SIG-M5 (cell line): ENCODE measurements at regions not wholly inside any gene's neighbourhood (a gene's known extent, or its start where the extent isn't known, plus 50 kb on each side); places are given as distances from the start of the nearest gene placed in this dataset.
"Not testable (repeated sequence)": the region's sequence is repeated elsewhere in the genome, so short reads cannot be mapped to it uniquely, and the experiment has no call there.

Source experiments
- DNase-seq: peaks from one replicate; lab custom pipeline; 2025; lab: John Stamatoyannopoulos, UW

DNA sequence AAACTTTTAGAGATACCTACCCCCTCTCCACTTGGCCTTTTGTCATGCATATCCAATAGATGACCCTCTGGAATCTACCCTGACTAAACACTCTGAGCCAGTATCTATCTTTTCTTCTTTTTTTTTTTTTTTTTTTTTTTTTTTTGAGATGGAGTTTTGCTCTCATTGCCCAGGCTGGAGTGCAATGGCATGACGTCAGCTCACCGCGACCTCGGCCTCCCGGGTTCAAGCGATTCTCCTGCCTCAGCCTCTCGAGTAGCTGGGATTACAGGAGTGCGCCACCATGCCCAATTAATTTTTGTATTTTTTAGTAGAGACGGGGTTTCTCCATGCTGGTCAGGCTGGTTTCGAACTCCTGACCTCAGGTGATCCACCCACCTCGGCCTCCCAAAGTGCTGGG is 50.8 kb upstream of the GRIN2B start:
- not testable (repeated sequence) for DNase-seq

DNA sequence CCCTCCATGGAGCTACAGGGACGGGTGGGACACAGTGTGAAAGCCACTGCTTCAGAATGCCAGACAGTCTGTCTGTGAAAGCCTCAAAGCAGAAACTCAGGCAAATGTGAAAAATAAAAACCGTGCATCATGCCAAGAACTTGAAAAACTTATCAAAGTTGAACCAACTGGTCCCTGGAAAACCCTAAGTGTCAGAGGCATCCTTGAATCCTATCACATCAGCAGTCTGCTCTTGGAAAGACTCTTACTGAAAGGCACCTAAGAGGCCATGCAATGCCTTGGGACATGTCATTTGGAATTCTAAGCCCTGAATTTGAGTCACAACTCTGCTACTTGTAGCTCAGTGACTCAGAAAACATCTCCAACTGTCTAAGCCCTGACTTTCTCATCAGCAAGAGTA is 62.4 kb upstream of the GRIN2B start:
- no peak for DNase-seq

DNA sequence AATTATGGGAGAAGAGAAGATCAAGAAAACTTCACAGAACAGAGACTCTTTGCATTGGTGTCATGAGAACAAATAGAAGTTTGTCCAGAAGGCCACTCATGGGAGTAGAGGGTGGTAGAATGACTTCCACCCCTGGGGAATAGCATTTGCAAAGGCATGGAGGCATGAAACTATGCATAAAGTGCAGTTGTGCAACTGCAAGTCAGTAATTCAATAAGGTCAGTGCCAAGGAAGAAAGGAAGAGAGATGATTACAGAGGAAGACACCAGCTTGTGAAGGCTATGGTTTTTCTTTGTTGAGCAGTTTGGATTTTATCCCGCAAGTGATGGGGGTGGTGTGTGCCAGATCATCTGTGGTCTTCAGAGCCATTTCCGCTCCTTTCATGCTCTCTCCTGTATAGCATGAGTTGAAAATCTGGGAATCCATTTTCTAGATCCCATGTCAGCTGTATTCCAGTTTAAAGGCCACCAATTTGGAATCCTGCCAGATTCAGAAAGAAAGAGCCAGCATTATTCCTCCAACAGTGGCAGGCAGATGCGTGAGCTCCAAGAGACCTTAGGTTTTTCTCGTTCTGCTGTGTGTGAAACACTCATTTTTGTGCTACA is 67.6 kb upstream of the GRIN2B start:
- DNase-seq = no peak

DNA sequence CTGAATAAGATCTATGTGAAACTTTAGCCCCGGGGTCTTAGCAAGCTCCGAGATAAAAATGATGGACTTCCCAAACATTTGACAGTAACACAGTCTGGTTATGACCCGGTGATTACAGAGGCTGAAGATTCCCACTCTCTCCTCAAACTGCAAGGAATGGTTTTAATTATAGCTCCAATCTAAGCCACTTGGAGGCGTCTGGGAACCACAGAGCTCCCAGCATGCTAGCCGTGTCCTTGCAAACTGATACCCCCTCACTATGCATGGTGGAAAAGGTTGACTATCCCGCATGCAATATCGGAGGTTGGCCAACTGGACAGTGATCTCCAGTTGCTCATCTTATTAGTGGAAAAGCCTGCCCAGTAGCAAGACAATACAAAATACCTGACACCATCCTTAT is 76.5 kb upstream of the GRIN2B start:
- no peak for DNase-seq

GRCh38 chr12:14058717-14059116 is 77.3 kb upstream of the GRIN2B start:
- DNase-seq = no peak

DNA sequence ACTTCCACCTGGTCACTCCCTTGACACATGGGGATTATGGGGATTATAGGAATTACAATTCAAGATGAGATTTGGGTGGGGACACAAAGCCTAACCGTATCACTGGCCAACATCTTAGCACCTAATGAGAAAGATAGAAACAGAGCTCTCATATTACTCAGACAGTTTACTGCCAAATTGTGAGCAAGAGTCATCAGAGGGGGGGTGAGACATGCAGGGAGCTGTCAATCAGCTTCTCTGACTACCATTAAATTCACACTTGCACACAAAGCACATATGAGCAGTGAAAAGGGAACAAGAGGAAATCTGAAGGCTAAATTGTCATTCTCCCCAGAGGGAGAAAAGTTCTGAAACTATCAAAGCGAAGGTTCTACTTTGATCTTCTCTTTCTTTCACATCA is 78.1 kb upstream of the GRIN2B start:
- DNase-seq = no peak

DNA sequence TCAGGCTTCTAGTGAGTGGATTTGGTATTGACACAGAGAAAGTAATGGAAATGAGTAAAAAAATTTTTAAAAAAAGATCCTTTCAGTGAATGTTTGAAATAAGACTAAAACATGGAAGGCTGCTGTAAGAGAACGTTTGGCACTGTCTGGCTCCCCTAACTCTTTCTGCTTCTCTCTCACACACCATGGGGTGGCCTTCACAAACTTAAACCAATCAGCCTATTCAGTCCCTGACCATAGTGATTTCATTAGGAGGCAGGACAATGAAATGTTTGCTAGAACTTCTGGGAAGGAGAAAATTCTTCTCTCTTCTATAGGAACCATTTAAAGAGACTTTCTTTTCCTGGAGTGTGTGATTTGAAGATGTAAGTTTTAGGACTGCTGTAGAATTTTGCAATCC is 84.2 kb upstream of the GRIN2B start:
- DNase-seq = no peak

GRCh38 chr12:14066021-14066420 is 84.6 kb upstream of the GRIN2B start:
- DNase-seq = no peak

DNA sequence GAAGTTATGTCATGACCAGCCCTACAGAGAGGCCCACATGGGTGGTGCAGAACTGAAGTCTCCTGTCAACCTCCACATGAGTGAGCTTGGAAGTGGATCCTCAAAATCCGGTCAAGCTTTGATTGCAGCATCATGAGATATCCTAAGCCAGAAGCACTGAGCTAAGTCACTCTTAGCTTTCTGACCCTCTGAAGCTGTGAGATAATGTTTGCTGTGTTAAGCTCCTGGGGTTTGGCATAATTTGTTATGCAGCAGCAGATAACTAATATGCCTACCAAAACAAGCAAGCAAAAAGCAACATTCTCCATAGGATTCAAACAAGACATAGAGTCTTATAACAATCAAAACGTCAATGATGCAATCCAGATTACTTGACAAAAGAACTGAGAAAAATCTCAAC is 87.6 kb upstream of the GRIN2B start:
- no peak for DNase-seq

GRCh38 chr12:14071833-14072232 is 90.4 kb upstream of the GRIN2B start:
- no peak for DNase-seq

DNA sequence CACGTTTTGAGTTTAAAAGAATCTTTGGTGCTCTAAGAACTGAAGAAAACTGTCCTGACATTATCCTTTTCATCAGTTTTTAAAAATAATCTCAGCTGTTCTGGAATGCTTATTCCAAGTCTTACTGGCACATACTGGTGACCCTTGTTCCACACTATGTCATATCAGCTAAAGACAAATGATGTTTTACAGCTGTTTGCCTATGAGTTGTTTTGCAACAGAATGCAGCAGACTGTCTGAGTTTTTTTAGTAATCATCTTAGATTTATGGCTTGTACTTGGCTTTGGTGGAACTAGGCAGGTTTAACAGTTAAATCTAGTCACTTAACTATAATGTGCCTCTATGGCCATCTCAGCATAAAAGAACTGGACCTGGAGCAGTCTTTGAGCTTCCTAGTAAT is 91.6 kb upstream of the GRIN2B start:
- DNase-seq = no peak

DNA sequence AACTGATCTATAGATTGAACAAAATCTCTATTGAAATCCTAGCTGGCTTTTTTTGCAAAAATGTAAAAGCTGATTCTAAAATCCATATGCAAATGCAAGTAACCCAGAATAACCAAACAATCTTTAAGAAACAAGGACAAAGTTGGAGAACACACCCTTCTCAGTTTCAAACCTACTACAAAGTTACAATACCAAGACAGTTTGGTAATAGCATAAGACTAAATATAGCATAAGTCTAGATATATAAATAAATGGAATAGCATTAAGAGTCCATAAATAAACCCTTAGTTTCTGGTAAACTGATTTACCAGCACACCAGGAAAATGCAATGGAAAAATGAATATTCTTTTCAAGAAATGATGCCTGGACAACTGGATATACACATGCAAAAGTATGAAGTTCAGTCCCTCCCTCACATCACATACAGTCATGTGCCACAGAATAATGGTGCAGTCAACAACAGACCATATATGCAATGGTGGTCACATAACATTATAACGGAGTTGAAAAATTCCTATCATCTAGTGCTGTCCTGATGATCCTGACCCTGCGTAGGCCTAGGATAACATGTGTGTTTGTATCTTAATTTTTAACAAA is 94.5 kb upstream of the GRIN2B start:
- no peak for DNase-seq

GRCh38 chr12:14076538-14076937 is 95.1 kb upstream of the GRIN2B start:
- DNase-seq = no peak

DNA sequence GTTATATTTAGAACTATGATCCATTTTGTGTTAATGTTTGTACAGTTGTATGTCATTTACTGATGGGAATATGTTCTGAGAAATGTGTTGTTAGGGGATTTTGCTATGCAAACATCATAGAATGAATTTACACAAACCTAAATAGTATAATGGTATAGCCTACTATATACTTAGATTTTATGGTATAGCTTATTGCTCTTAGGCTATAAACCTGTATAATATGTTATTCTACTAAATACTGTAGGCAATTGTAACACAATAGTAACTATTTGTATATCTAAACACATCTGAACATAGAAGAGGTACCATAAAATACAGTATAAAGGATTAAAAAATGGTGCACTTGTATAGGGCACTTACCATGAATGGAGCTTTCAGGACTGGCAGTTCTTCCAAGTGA is 105.4 kb upstream of the GRIN2B start:
- no peak for DNase-seq

DNA sequence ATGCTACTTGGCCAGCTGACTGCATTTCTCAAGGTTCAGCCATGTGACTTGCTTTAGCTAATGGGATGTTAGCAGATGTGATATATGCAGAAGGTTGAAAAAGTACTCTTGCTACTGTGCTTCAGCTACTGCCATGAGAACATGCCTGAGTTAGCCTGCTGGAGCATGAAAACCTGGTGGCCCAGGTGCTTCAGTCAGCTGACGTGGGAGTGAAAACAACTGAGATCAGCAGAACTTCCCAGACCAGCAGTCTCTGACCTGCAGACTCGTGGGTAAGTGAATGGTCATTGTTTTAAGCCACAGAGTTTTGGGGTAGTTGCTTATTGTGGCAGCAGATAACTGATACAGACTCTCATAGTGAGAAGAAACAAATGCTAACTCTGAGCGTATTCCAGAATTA is 118.6 kb upstream of the GRIN2B start:
- no peak for DNase-seq

DNA sequence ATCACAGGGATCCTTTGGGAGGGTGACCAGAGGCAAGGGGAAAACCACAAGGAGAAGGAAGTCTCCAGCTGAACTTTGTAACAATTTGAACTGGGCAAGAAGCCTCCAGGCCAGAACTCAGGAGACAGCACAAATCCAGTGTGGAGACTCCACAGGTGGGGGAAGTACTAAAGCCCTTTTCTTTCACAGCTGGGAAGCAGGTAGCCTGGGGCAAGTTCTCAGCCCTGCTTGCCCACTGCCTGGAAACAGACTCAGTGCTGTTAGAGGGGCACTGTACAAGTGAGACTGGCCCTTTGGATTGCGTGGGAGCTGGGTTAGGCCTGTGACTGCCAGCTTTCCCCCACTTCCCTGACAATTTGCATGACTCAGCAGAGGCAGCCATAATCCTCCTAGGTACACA is 120.2 kb upstream of the GRIN2B start:
- DNase-seq = not testable (repeated sequence)

- DNase-seq = no peak
Measured at GRCh38 chr12:14111230-14111865, 129.9 kb upstream of the GRIN2B start.

DNA sequence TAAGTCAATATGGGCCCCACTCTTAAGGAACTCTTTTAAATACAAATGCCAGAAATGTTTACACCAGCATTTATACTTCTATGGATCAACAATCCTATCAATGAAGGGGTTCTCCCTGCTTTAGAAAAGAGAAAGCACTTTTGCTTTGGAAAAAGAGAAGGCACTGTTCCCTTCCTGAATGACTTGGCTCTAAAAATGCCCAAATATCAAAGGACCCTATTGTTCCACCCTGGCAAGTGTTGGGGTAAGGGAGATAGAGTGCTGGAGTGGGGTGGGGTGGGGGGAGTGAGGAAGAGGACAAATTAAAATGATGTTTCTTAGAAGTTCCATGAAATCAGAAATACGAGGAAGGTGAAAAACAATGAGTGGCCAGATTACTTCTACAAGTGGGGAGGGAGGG is 131.6 kb upstream of the GRIN2B start:
- DNase-seq = no peak

DNA sequence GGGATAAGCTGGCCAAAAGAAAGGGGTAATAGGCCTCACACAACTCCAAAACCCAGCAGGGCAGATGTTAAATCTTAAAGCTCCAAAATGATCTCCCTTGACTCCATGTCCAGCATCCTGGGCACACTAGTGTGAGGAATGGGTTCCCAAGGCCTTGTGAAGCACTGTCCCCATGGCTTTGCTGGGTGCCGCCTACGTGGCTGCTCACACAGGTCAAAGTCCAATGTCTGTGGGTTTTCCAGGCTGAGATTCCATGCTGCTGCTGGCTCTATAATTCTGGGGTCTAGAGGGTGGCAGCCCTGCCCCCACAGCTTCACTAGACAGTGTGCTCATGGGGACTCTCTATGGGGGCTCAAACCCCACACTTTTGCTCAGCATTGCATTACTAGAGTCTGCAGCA is 145.3 kb upstream of the GRIN2B start:
- DNase-seq = no peak

DNA sequence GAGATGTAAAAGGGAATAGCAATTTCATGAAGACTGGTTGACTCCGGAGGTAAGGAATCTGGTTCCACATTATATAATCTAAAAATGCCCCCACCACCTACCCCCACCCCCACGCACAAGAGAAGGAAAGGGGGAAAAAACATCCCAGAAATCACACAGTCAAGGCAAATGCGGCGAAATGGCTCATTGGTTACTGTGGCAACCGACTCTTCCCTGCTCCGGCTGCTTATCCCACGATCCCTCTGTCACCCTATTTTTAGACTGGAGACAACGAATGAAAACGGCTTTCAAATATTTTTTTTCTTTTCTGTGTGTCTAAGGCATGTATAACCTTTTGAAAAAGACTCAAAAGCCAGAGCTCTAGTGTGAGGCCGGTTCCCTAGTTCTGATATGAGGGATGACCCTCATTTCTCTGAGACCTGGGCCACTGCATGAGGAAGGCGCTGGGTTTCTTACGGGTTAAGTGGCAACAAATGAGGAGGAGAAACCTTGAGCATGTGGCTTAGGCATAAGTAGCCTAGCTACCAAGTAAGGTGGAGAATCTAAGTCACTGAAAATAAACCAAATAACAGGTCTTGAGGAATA is 148.3 kb upstream of the GRIN2B start:
- no peak for DNase-seq

DNA sequence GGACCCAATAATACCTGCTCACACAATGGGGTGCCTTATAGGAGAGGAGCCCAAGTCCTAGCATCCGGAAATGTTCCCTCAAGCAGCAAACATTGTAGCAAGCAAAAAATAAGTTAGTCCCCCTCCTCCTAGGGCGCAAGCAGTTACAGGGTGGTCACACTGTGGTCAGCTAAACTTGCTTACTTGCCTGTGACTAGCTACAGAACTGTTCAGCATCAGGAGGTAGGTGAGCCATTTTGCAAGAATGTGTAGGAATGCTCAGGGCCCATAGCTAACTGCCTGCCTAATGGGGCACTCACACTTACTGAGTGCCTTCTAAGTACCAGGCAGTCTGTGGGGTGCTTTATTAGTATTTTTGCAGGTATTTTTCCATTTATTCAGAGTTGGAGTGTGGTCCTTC is 154.6 kb upstream of the GRIN2B start:
- no peak for DNase-seq

- no peak for DNase-seq
Measured at GRCh38 chr12:14138495-14138894, 157.1 kb upstream of the GRIN2B start.

- DNase-seq = no peak
Measured at GRCh38 chr12:14148489-14149270, 167.3 kb upstream of the GRIN2B start.
